ENCODE measurements at regions not wholly inside any gene's neighbourhood (a gene's known extent, or its start where the extent isn't known, plus 50 kb on each side); places are given as distances from the start of the nearest gene placed in this dataset.
"Not testable (repeated sequence)": the region's sequence is repeated elsewhere in the genome, so short reads cannot be mapped to it uniquely, and the experiment has no call there.

DNA sequence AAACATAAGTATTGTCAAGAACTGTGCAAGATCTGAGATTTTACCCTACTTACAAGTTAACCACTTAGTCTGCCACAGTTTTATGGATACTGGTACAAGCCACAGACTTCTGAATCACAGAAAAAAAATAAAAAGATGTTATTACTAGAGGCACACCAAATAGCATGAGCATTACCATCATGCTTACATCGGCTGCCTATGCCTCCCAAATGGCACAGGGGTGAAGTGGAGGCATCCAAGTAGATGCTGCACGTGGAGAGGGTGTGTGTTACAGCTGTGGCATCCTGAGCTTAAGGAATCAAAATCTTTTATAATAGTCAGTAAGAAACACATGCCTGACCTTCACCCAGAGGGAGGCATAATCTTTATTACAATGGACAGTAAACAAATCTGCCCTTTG, 207.8 kb downstream of the TFEC start:
- Mint-ChIP-seq H3K36me3 (no peaks in the 10 kb centered on the region), H3K27me3 (no peaks in the 10 kb centered on the region), H3K9me3 (no peaks in the 10 kb centered on the region), H3K4me1 (no peaks in the 10 kb centered on the region), H3K27ac (no peak overlapping the region), H3K4me3 (no peak overlapping the region)
- DNase-seq (no peak), ATAC-seq (replicated peaks) (no peak)

DNA sequence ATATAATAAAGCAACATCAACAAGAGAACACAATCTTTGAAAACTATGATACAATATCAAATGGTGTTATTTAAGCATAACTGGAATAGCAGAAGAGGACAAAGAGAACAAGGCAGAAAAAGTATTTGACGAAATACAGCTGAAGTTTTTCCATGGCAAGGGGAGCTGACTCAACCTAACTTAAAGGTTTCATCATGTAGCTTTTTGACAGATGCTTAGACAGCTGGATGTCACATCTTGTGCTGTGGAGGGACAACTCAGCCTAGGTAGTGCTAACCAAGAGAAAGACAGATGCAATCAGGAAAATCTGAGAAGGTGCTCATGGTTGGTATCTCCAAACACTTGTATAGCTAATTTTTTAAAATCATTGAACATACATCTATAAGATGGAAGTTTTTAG, 208.2 kb downstream of the TFEC start:
- Mint-ChIP-seq H3K9me3 (no peaks in the 10 kb centered on the region), H3K27ac (no peak overlapping the region), H3K27me3 (no peaks in the 10 kb centered on the region), H3K4me1 (no peaks in the 10 kb centered on the region), H3K4me3 (no peak overlapping the region), H3K36me3 (no peaks in the 10 kb centered on the region)
- ATAC-seq (replicated peaks) (no peak), DNase-seq (no peak)

DNA sequence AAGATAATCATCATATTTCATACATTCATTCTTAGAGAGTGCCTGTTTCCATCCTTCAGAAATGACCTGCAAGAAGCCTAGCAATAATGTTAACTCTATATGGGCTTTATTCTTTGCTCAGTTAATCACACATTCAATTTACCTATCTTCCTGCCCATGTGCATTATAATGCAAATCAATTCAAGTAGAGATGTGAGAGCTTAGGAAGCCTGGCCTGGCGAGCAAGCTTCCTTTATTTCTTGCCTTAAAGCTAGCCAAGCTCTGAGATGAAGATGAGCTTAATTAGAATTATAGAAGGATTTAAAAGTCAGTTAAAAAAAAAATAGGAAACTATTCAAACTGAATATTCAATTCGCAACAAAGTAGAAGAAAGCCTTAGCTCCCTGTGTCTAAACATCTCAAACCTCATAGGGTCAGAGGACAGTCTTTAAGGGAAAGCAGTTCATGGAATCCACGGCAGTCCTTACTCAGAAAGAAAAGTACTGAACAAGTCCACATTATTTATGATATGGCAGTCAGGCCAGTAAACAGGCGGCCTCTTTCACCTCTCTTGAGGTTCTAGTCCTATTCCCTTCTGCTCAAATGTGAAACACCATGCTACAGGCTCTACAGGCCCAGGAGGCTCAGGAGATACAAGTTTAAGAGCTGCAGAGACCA, 214.1 kb downstream of the TFEC start:
- H3K4me1 Mint-ChIP-seq = no peaks in the 10 kb centered on the region
- ATAC-seq (replicated peaks) (no peak), DNase-seq (no peak)
- no peak overlapping the region for H3K4me3 Mint-ChIP-seq
- H3K36me3 Mint-ChIP-seq = no peaks in the 10 kb centered on the region
- H3K9me3 Mint-ChIP-seq = no peaks in the 10 kb centered on the region
- no peaks in the 10 kb centered on the region for H3K27me3 Mint-ChIP-seq
- no peak overlapping the region for H3K27ac Mint-ChIP-seq

DNA sequence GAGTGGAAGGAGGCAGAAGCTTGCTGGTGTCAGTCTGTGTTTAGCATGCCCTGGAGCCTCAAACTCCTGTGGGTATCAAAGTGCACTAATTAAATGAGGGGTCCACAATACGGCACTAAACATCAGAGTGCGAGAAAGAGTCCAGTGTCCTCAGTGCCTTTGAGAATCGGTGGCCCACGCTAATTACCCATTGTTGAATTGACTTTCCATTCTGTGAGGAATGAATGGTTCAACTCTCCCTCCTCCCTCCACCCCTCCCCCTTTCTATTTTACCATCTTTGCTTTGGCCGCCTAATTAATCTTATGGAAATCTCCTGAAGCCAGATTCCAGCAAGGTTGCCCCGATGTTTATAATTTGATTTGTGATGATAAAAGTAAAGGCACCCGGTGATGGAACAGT, 217.8 kb downstream of the TFEC start:
- no peak overlapping the region for H3K4me3 Mint-ChIP-seq
- ATAC-seq (replicated peaks) (no peak), DNase-seq (no peak)
- no peaks in the 10 kb centered on the region for H3K27me3 Mint-ChIP-seq
- no peaks in the 10 kb centered on the region for H3K9me3 Mint-ChIP-seq
- H3K36me3 Mint-ChIP-seq = no peaks in the 10 kb centered on the region
- H3K4me1 Mint-ChIP-seq = no peaks in the 10 kb centered on the region
- no peak overlapping the region for H3K27ac Mint-ChIP-seq

DNA sequence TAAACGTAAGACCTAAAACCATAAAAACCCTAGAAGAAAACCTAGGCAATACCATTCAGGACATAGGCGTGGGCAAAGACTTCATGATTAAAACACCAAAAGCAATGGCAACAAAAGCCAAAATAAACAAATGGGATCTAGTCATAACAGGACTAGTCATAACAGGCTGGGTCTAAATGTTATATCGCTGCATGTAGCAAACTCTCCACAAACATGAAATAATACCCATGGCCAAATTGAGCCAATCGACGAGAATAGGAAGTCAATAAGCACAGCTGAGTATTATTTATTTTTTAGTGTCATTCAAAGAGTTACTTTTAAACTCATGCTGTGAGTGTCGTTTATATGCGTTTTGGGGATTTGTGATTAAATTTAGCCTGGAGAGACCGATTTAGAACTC, 225.1 kb downstream of the TFEC start:
- Mint-ChIP-seq H3K27me3 (no peaks in the 10 kb centered on the region), H3K9me3 (no peaks in the 10 kb centered on the region), H3K36me3 (no peaks in the 10 kb centered on the region), H3K27ac (no peak overlapping the region), H3K4me3 (no peak overlapping the region), H3K4me1 (no peaks in the 10 kb centered on the region)
- DNase-seq (no peak), ATAC-seq (replicated peaks) (no peak)

DNA sequence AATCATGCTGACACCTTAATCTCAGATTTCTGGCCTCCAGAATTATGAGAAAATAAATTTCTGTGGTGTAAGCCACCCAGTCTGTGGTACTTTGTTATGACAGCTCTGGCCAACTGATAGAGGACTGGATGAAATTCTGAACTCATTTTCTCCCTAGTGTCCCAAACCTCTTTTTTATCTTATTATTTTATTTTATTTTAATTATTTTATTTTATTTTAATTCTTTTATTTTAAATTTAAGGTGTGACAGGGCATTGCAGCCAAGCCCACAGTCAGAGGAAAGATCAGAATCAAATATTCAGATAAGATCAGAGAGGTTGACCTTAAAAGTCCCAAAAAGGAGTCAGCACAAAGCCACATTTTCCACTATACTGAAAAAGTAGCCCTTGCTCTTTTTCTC, 228.1 kb downstream of the TFEC start:
- Mint-ChIP-seq H3K4me1 (no peaks in the 10 kb centered on the region), H3K4me3 (no peak overlapping the region), H3K27ac (no peak overlapping the region), H3K36me3 (no peaks in the 10 kb centered on the region), H3K27me3 (no peaks in the 10 kb centered on the region), H3K9me3 (no peaks in the 10 kb centered on the region)
- DNase-seq (no peak), ATAC-seq (replicated peaks) (no peak)

DNA sequence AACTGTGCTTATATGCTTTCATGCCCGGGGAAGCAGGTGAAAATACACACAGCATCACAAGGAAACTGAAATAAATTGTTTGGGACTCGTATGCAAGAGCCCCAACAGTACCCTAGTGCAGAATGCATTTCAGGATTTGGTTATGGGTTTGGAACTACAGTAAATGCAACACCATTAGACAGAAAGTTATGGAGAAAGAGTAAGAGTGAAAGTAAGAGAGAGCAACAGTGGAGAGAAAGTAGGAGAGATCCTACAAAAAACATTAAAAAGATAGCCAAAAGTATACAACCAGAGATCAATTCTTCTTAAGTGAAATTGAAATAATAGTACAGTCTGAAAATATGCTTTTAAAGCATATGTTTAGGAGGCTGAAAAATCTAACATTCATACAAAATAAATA, 231.1 kb downstream of the TFEC start:
- no peak overlapping the region for H3K4me3 Mint-ChIP-seq
- no peak for ATAC-seq (replicated peaks)

DNA sequence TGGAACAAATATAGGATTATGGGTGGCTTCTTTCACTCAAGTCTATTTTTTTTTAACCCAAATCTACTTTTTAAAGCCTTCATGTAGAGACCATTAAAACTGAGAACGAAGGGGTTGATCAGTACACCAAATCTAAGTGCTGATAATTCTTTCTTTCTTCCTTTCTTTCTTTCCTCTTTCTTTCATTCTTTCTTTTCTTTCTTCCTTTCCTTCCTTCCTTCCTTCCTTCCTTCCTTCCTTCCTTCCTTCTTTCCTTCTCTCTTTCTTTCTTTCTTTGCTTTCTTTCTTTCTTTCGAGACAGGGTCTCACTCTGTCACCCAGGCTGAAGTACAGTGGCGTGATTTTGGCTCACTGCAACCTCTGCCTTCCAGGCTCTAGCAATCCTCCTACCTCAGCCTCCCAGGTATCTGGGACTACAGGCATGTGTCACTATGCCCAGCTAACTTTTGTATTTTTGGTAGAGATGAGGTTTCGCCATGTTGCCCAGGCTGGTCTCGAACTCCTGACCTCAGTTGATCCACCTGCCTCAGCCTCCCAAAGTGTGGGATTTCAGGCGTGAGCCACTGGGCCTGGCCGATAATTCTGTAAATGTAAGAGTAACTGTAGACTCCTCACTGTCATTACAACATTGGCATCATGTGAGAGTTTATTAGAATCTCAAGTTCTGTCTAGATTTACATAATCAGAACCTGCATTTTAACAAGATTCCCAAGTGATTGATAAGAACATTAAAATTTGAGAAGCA, 236.4 kb downstream of the TFEC start:
- no peak overlapping the region for H3K27ac Mint-ChIP-seq
- H3K9me3 Mint-ChIP-seq = no peaks in the 10 kb centered on the region
- no peaks in the 10 kb centered on the region for H3K27me3 Mint-ChIP-seq
- H3K36me3 Mint-ChIP-seq = no peaks in the 10 kb centered on the region
- ATAC-seq (replicated peaks) (no peak), DNase-seq (no peak)
- no peaks in the 10 kb centered on the region for H3K4me1 Mint-ChIP-seq
- H3K4me3 Mint-ChIP-seq = no peak overlapping the region

More for the DNA sequence above, 231.1 kb downstream of the TFEC start:
- Mint-ChIP-seq H3K4me1 (no peaks in the 10 kb centered on the region), H3K27ac (no peak overlapping the region), H3K36me3 (no peaks in the 10 kb centered on the region), H3K27me3 (no peaks in the 10 kb centered on the region), H3K9me3 (no peaks in the 10 kb centered on the region)
- no peak for DNase-seq

DNA sequence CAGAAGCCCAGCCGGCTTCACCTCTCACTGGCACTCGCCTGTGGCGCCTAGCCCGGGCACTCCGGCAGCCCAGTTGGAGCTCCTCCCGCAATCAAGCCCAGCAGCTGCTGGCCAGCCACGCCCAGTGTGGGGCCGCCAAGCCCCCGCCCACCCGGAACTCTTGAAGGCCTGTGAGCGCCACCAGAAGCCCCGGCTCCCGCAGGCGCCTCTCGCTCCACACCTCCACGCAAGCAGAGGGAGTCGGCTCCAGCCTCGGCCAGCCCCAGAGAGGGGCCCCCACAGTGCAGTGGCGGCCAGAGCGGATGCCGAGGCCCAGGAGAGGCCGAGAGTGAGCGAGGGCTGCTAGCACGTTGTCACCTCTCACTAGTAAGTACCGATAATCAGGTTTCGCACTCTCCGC, 240.7 kb downstream of the TFEC start:
- ATAC-seq (replicated peaks) = no peak
- H3K27ac Mint-ChIP-seq = no peak overlapping the region
- no peaks in the 10 kb centered on the region for H3K4me1 Mint-ChIP-seq
- no peaks in the 10 kb centered on the region for H3K9me3 Mint-ChIP-seq
- H3K4me3 Mint-ChIP-seq = no peak overlapping the region
- no peaks in the 10 kb centered on the region for H3K27me3 Mint-ChIP-seq
- H3K36me3 Mint-ChIP-seq = no peaks in the 10 kb centered on the region
- no peak for DNase-seq

DNA sequence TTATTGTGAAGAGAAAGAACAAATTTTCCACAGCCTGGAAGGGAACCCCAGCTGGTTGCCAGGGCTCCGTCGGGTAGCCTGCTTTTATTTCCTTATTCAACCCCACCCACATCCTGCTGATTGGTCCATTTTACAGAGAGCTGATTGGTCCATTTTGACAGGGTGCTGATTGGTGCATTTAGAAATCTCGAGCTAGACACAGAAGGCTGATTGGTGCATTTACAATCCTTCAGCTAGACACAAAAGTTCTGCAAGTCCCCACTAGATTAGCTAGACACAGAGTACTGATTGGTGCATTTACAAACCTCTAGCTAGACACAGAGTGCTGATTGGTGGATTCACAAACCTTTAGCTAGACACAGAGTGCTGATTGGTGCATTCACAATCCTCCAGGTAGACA, 241.1 kb downstream of the TFEC start:
- not testable (repeated sequence) for ATAC-seq (replicated peaks); DNase-seq; H3K27me3 Mint-ChIP-seq; H3K27ac Mint-ChIP-seq; H3K4me3 Mint-ChIP-seq; H3K9me3 Mint-ChIP-seq; H3K4me1 Mint-ChIP-seq; H3K36me3 Mint-ChIP-seq

DNA sequence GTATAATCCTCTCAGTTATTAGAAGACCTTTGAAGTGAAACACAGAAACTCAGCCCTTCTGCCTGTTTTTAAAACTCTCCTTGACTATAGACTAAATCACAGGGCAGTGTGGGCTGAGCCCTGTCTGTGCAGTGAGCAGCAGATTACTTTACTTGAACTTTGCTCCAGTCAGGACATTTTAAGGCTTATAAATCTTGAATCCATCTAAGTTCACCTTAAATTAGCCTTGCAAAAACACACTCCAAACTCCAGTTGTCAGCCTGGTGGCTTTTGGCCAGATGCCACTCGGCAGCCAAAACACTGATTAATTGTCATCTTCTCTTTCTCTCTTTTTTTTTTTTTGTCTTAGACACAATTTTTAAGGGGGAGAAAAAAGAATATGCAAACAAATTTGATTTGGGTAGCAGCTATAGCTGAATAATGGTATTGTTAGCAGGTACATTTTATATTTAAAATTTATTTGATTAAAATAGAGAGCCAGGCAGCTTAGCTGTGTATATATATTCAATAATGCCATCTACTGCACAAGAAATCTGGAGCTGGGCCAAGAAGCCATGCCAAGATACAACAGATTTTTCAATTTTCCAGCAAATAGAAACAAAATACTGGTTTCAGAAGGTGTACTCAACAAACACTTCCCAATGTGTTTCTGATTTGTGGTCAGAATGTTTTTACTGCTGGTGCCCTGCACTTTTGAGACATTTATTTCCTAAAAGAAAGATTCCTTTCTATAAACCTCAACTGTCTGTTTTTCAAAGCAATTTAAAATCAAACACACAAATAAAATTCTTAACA, 247.7 kb downstream of the TFEC start:
- DNase-seq (no peak), ATAC-seq (replicated peaks) (no peak)
- H3K27me3 Mint-ChIP-seq = no peaks in the 10 kb centered on the region

DNA sequence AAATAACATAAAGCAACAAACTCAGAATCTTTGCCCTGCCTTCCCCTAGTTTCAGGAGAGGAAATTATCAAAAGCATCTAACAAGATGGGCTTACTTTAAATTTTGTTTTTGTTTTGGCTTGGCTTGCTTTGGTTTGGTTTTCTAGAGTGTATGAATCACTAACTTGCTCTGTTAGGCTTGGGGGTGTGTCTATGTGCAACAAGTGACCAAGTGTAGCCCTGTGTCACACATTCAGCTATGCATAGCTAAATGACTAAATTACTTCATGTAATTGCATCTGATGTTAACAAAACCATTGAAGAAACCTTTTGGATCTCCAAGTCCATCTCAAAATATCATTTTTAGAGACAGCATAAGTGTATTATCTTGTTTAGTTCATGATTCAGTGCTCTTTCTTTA, 251.0 kb downstream of the TFEC start:
- Mint-ChIP-seq H3K36me3 (no peaks in the 10 kb centered on the region), H3K27me3 (no peaks in the 10 kb centered on the region), H3K9me3 (no peaks in the 10 kb centered on the region), H3K4me1 (no peaks in the 10 kb centered on the region), H3K4me3 (no peak overlapping the region), H3K27ac (no peak overlapping the region)
- ATAC-seq (replicated peaks) (no peak), DNase-seq (no peak)

More for the DNA sequence above, 247.7 kb downstream of the TFEC start:
- no peaks in the 10 kb centered on the region for H3K4me1 Mint-ChIP-seq
- H3K27ac Mint-ChIP-seq = no peak overlapping the region
- no peaks in the 10 kb centered on the region for H3K36me3 Mint-ChIP-seq
- H3K4me3 Mint-ChIP-seq = no peak overlapping the region
- no peaks in the 10 kb centered on the region for H3K9me3 Mint-ChIP-seq

DNA sequence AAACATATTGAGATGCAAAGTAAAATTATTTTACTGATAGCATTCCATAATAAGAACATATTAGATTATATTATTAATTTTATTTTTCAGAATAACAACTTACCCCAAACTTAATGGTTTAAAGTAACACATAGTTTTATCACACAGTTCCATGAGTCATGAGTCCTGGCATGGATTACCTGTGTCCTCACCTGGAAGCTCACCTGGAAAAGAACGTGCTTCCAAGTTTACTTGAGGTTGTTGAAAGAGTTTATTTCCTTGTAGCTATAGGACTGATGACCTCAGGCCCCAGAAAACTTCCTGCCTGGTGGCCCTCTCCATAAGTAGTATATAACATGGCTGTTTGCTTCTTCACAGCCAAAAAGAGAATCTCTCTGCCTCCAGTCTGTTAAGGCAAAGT, 254.6 kb downstream of the TFEC start:
- H3K9me3 Mint-ChIP-seq = no peaks in the 10 kb centered on the region
- ATAC-seq (replicated peaks) (no peak), DNase-seq (no peak)
- no peaks in the 10 kb centered on the region for H3K27me3 Mint-ChIP-seq
- no peak overlapping the region for H3K27ac Mint-ChIP-seq
- H3K4me3 Mint-ChIP-seq = no peak overlapping the region
- H3K4me1 Mint-ChIP-seq = no peaks in the 10 kb centered on the region
- H3K36me3 Mint-ChIP-seq = no peaks in the 10 kb centered on the region

DNA sequence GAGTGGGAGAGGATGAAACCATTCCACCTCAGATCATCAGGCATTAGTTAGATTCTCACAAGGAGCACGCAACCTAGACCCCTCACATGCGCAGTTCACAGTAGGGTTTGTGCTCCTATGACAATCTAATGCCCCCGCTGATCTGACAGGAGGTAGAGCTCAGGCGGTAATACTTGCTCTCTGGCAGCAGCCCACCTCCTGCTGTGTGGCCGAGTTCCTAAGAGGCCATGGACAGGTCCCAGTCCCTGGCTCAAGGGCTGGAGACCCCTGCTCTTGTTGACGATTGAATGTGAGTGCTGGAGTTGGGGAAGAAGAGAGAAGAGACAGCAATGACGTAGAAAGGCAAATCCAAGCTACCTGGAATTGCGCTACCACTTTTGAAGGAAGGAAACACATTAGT, 267.2 kb downstream of the TFEC start:
- DNase-seq = no peak
- Mint-ChIP-seq H3K4me1 (no peaks in the 10 kb centered on the region), H3K27me3 (no peaks in the 10 kb centered on the region), H3K4me3 (no peak overlapping the region), H3K27ac (no peak overlapping the region), H3K9me3 (no peaks in the 10 kb centered on the region), H3K36me3 (no peaks in the 10 kb centered on the region)
- no peak for ATAC-seq (replicated peaks)

DNA sequence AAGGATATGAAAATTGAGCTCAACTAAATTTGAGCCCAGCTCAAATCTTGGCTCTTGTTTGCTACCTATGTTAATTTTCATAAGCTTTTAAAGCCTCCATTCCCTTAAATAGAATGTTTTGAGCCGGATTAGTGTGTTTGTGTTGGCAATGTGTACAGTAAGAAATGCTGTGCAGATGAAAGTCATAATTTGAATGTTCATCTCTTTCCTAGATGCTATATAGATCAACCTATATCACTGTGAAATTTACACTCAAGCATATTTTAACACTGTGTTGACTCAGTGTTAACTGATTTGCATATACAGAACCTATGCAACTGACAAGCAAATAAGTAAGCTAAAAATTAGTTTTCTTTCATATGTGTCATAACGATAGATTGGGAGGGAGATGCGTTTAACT, 272.5 kb downstream of the TFEC start:
- no peaks in the 10 kb centered on the region for H3K36me3 Mint-ChIP-seq
- no peaks in the 10 kb centered on the region for H3K27me3 Mint-ChIP-seq
- ATAC-seq (replicated peaks) = no peak
- no peaks in the 10 kb centered on the region for H3K4me1 Mint-ChIP-seq
- no peak overlapping the region for H3K27ac Mint-ChIP-seq
- H3K9me3 Mint-ChIP-seq = peaks cover 0 to 2% of the 10 kb centered on the region in 2 donors
- DNase-seq = no peak
- no peak overlapping the region for H3K4me3 Mint-ChIP-seq

All from stimulated activated naive B cell treated with anti-CD40 and anti-IgM and Interleukin-4, amounts not matched to agents 10 μg/mL and 1 μg/mL and 100 μg/mL, for 72 hours (primary cell).